ENCODE measurements at regions not wholly inside any gene's neighbourhood (a gene's known extent, or its start where the extent isn't known, plus 50 kb on each side); places are given as distances from the start of the nearest gene placed in this dataset.

DNA sequence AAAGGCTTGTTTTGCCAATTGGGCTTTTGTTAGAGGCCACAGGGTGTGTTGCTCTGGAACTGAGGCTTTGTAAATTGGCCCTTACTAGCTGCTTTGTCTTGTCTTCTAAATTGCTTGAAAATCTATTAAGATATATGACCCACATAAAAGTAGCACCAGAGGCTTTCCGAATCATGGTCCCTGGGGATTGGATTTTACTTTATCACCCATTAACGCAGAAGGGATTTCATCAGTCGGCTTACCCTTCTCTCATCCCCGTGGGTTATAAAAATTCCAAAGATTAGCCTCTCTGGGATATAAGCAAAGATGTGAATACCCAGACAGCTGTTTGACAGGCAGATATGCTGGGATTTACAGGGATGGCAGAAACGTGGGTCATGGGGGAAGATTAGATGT lies 98.3 kb upstream of the CHL1 start:
- H3K4me3 ChIP-seq (replicated peaks in 1 of 2; ENCODE audit: low read depth in 2 of 2, low read length in 2 of 2): no peak overlapping the region
- TF ChIP-seq, protein P1, sequence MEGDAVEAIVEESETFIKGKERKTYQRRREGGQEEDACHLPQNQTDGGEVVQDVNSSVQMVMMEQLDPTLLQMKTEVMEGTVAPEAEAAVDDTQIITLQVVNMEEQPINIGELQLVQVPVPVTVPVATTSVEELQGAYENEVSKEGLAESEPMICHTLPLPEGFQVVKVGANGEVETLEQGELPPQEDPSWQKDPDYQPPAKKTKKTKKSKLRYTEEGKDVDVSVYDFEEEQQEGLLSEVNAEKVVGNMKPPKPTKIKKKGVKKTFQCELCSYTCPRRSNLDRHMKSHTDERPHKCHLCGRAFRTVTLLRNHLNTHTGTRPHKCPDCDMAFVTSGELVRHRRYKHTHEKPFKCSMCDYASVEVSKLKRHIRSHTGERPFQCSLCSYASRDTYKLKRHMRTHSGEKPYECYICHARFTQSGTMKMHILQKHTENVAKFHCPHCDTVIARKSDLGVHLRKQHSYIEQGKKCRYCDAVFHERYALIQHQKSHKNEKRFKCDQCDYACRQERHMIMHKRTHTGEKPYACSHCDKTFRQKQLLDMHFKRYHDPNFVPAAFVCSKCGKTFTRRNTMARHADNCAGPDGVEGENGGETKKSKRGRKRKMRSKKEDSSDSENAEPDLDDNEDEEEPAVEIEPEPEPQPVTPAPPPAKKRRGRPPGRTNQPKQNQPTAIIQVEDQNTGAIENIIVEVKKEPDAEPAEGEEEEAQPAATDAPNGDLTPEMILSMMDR (IDR thresholded peaks at IDR 0.05; ENCODE audit: low read depth, low read length): no peak
- no peak for DNase-seq (ENCODE audit: low read depth in 2 of 2)

DNA sequence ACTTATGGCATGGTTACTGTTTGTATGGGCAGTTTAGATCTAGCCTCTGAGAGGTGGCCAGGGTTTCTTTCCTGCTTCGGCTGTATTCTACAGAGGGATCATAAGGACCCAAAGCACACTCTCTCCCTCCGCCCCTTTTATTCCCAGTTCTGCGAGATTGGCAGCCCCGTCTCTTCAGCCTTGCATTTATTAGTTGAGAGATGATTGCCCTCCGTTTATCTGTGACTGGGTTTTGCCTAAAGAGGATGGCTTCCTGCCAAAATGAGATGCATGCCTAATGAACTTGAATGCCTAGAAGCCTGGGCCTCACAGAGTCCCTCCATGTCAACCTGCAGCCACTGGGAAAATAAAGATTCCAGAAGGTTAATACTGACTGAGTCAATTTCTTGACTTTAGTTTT lies 97.1 kb upstream of the CHL1 start:
- TF ChIP-seq, protein P1 (IDR thresholded peaks at IDR 0.05; ENCODE audit: low read depth, low read length): no peak
- H3K4me3 ChIP-seq (replicated peaks in 1 of 2; ENCODE audit: low read depth in 2 of 2, low read length in 2 of 2): no peak overlapping the region
- DNase-seq (ENCODE audit: low read depth in 2 of 2): no peak

DNA sequence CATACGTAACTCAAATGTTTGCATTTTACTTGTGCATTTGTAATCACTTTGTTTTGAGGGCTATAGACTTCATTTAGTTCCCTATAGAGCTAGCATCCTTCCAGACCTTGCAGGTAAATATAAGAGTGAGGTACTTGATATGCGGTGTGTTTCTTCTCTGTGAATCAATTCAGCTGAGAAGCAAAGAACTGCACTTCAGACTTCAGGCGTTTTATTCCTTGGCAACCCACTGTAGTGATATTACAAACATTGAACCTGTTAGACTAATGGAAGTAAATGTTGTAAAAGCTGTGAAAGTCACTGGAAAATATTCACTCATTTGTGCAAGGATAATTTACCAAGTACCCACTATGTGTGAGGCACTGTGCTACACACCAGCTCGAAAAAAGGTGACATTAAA lies 94.1 kb upstream of the CHL1 start:
- no peak overlapping the region for H3K4me3 ChIP-seq (replicated peaks in 1 of 2; ENCODE audit: low read depth in 2 of 2, low read length in 2 of 2)
- DNase-seq (ENCODE audit: low read depth in 2 of 2): no peak
- TF ChIP-seq, protein P1 (IDR thresholded peaks at IDR 0.05; ENCODE audit: low read depth, low read length): no peak

DNA sequence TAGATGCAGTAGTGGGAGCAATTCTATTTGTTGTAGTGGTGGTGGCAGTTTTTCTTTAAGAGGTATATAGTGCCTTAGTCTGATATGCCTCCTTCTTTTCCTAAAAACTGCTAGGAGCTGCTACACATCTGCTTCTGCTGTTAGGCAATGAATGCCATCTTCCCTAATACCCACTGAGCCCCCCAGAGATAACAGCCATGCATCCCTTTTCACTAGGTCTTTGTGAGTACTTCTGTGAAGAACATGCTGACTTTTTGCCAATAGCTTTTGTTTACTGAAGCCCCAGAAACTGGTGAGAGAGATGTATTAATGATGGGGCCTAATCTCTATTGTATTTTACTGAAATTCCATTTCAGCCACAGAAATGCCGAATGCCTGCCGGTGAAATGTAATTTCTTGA lies 92.6 kb upstream of the CHL1 start:
- TF ChIP-seq, protein P1 (IDR thresholded peaks at IDR 0.05; ENCODE audit: low read depth, low read length): no peak
- no peak overlapping the region for H3K4me3 ChIP-seq (replicated peaks in 1 of 2; ENCODE audit: low read depth in 2 of 2, low read length in 2 of 2)
- no peak for DNase-seq (ENCODE audit: low read depth in 2 of 2)

DNA sequence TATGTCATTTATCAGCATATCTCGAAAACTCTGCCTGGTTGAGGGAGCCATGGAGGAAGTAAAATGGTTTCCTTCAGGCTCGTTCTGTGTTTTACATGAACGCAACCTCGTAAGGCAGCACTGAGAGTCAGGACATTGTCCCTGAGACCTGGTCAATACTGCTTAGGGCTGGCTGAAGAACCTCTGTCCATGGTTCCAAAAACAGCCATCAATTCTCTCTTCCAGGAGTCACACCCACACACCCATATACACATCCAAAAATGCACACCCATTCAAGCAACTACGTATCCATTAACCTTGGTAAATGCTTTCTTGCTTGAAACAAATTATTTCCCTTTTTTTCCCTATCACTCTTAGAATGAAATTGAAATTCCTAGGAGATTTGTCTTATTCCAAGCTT lies 91.0 kb upstream of the CHL1 start:
- no peak overlapping the region for H3K4me3 ChIP-seq (replicated peaks in 1 of 2; ENCODE audit: low read depth in 2 of 2, low read length in 2 of 2)
- TF ChIP-seq, protein P1 (IDR thresholded peaks at IDR 0.05; ENCODE audit: low read depth, low read length): no peak
- no peak for DNase-seq (ENCODE audit: low read depth in 2 of 2)

DNA sequence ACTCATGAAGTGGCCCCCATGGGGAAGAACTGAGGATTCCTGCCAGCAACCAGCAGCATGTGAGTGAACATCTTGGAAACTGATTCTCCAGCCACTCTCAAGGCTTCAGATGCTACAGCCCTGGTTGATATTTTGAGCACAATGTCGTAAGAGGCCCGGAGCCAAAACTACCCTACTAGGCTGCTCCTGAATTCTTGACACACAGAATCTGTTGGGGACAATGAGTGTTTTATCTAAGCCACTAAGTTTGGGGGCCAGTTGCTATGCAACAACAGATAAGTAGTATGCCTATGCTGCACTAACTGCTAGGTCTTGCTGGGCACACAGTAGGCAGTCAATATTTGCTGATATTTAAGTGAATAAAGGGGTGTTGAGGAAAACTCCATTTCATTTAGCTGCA lies 89.9 kb upstream of the CHL1 start:
- H3K4me3 ChIP-seq (replicated peaks in 1 of 2; ENCODE audit: low read depth in 2 of 2, low read length in 2 of 2): no peak overlapping the region
- TF ChIP-seq, protein P1 (IDR thresholded peaks at IDR 0.05; ENCODE audit: low read depth, low read length): no peak
- DNase-seq (ENCODE audit: low read depth in 2 of 2): no peak
